ENCODE measurements at regions not wholly inside any gene's neighbourhood (a gene's known extent, or its start where the extent isn't known, plus 50 kb on each side); places are given as distances from the start of the nearest gene placed in this dataset.
"Not testable (repeated sequence)": the region's sequence is repeated elsewhere in the genome, so short reads cannot be mapped to it uniquely, and the experiment has no call there.

GRCh38 chr5:164148292-164148691 is 642.9 kb downstream of the MAT2B start:
- no peak for TF ChIP-seq CTCF (IDR thresholded peaks at IDR 0.05; ENCODE audit: extremely low read depth, missing control alignments)
- DNase-seq (ENCODE audit: low spot score) = no peak

GRCh38 chr5:164152539-164152938 is 647.1 kb downstream of the MAT2B start:
- DNase-seq (ENCODE audit: low spot score) = not testable (repeated sequence)

- no peak for DNase-seq (ENCODE audit: low spot score)
- TF ChIP-seq CTCF (IDR thresholded peaks at IDR 0.05; ENCODE audit: extremely low read depth, missing control alignments) = no peak
Measured at GRCh38 chr5:164153469-164154172, 648.2 kb downstream of the MAT2B start.

- no peak for DNase-seq (ENCODE audit: low spot score)
- no peak for TF ChIP-seq CTCF (IDR thresholded peaks at IDR 0.05; ENCODE audit: extremely low read depth, missing control alignments)
Measured at GRCh38 chr5:164170814-164171213, 665.4 kb downstream of the MAT2B start.

GRCh38 chr5:164175083-164175482 is 669.7 kb downstream of the MAT2B start:
- DNase-seq (ENCODE audit: low spot score) = no peak
- TF ChIP-seq CTCF (IDR thresholded peaks at IDR 0.05; ENCODE audit: extremely low read depth, missing control alignments) = no peak

- no peak for TF ChIP-seq CTCF (IDR thresholded peaks at IDR 0.05; ENCODE audit: extremely low read depth, missing control alignments)
- DNase-seq (ENCODE audit: low spot score) = no peak
Measured at GRCh38 chr5:164179406-164179805, 674.0 kb downstream of the MAT2B start.

- DNase-seq (ENCODE audit: low spot score) = no peak
- no peak for TF ChIP-seq CTCF (IDR thresholded peaks at IDR 0.05; ENCODE audit: extremely low read depth, missing control alignments)
Measured at GRCh38 chr5:164181604-164182003, 676.2 kb downstream of the MAT2B start.

GRCh38 chr5:164184158-164184557 is 678.7 kb downstream of the MAT2B start:
- no peak for TF ChIP-seq CTCF (IDR thresholded peaks at IDR 0.05; ENCODE audit: extremely low read depth, missing control alignments)
- DNase-seq (ENCODE audit: low spot score) = no peak
